ENCODE measurements at regions not wholly inside any gene's neighbourhood (a gene's known extent, or its start where the extent isn't known, plus 50 kb on each side); places are given as distances from the start of the nearest gene placed in this dataset.

DNA sequence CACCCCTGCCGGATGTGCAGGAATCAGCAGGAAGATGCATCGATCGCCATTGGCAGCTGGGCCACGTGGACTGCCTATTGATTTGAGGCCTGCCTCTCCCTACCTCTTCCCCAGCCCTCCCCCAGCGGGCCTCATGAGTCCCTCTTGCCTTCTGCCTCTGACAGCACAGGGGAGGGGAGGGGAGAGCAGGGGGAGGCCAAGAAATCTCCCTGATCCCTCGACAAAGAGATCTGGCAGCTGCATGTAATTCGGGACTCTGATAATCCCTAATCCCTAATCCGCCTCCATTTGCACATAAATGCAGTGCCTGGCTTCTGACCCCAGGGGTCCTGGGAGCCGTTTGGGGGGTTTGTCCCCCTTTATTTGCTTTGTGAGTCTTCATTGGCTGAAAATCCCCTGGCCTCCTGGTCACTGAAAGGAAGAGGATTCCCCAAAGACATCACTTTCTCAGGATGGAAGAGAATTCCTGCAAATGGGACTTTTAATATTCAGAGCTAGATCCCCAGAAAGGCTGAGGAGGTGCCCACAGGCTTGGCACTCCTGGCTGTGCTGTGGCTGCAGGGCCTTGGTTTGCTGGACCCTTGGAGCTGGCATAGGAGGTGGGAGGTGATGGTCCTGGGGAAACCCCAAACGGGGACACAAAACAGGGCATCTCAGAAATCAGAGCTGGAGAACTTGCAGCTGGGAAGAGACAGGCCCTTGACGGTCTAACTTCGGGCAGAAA lies 239.4 kb upstream of the POU3F1 start:
- no peak overlapping the region for H3K4me3 ChIP-seq (replicated peaks; ENCODE audit: low read depth, low read length)
- DNase-seq (ENCODE audit: extremely low read depth, low read depth) = no peak
- TF ChIP-seq, protein P1, sequence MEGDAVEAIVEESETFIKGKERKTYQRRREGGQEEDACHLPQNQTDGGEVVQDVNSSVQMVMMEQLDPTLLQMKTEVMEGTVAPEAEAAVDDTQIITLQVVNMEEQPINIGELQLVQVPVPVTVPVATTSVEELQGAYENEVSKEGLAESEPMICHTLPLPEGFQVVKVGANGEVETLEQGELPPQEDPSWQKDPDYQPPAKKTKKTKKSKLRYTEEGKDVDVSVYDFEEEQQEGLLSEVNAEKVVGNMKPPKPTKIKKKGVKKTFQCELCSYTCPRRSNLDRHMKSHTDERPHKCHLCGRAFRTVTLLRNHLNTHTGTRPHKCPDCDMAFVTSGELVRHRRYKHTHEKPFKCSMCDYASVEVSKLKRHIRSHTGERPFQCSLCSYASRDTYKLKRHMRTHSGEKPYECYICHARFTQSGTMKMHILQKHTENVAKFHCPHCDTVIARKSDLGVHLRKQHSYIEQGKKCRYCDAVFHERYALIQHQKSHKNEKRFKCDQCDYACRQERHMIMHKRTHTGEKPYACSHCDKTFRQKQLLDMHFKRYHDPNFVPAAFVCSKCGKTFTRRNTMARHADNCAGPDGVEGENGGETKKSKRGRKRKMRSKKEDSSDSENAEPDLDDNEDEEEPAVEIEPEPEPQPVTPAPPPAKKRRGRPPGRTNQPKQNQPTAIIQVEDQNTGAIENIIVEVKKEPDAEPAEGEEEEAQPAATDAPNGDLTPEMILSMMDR (IDR thresholded peaks at IDR 0.05; ENCODE audit: low read depth, low read length, missing control alignments) = no peak

DNA sequence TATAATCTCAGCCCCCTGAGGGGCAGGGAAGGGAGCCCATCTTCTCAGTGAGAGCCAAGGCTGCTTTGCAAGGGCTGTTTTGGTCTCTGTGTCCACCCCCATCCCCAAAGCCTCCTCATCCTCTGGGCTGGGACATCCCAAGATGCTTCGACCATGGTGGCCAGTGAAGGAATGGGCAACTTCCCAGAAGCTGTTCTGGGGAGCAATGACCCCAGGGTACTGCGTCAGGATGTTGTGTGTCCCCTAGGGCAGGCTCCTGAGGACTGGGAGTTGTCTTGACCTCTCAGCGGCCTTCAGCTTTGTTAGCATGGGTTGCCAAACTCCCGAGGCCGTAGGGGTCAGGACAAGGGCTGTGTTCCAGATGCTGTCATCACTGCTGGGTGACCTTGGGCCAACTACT lies 238.4 kb upstream of the POU3F1 start:
- H3K4me3 ChIP-seq (replicated peaks; ENCODE audit: low read depth, low read length) = no peak overlapping the region
- TF ChIP-seq, protein P1 (IDR thresholded peaks at IDR 0.05; ENCODE audit: low read depth, low read length, missing control alignments) = no peak
- no peak for DNase-seq (ENCODE audit: extremely low read depth, low read depth)

DNA sequence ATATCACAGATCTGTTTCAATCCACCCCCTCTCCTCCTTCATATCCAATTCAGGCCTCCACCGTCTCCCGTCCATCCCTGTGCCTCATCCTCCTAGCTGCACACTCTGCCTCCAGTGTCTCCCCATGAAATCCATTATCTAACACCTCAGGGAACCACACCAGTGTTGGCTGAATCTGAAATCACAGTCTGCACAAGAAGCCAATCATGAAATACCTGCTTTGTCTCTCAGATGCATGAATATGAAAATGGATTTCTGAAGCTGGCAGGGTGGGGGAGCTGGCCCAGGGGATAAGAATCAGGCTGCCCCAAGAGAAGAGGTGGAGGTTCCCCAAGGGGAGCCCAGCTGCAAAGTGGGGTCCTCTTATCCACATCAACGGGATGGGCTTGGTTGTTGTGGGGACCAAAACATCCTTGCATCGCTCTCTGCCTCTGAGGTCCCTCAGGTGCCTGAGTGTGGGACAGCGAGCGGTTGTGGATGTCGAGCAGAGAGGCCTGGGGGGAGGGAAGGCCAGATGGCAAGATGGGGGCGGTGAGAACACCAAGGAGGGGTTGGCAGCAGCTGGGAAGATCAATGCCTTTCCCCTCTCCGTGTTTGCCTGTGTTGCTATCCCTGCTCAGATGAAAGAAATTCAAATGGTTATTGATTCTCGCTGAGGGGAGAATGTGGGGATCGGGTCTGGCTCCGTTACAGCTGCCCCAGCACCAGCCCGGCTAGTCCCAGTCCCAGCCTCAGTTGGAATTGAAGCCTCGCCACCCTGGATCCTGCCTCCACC lies 237.3 kb upstream of the POU3F1 start:
- H3K4me3 ChIP-seq (replicated peaks; ENCODE audit: low read depth, low read length) = no peak overlapping the region
- TF ChIP-seq, protein P1 (IDR thresholded peaks at IDR 0.05; ENCODE audit: low read depth, low read length, missing control alignments) = no peak
- DNase-seq (ENCODE audit: extremely low read depth, low read depth) = no peak

DNA sequence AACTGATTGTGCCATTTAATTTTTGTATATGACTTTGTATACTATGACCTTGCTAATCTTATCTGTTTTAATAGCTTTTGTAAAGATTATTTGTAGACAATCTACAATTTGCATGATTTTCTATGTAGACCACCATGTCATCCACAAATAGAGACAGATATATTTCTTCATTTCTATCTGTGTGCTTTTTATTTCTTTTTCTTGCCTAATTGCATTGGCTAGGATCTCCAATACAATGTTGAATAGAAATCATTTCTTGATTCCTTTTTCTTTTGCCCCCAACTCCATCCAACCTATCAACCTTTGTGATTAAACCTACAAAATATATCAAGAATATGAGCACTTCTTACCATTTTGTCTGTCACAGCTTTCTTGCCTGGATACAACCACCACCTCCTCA lies 232.6 kb upstream of the POU3F1 start:
- TF ChIP-seq, protein P1 (IDR thresholded peaks at IDR 0.05; ENCODE audit: low read depth, low read length, missing control alignments) = no peak
- no peak for DNase-seq (ENCODE audit: extremely low read depth, low read depth)
- no peak overlapping the region for H3K4me3 ChIP-seq (replicated peaks; ENCODE audit: low read depth, low read length)

DNA sequence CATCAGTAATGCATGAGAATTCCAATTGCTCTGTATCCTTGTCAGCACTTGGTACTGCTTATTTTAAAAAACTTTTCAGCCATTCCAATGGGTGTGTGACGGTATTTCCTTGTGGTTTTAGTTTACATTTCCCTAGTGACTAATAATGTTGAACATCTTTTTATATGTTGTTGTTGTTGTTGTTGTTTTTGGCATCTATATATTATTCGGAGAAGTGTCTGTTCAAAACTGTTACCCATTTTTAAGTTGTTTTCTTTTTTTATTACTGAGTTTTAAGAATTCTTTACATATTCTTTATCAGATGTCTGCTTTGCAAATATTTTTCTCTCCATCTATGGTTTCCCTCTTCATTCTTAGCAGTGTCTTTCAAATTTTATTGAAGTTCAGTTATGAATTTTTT lies 231.1 kb upstream of the POU3F1 start:
- no peak overlapping the region for H3K4me3 ChIP-seq (replicated peaks; ENCODE audit: low read depth, low read length)
- DNase-seq (ENCODE audit: extremely low read depth, low read depth) = no peak
- TF ChIP-seq, protein P1 (IDR thresholded peaks at IDR 0.05; ENCODE audit: low read depth, low read length, missing control alignments) = no peak

DNA sequence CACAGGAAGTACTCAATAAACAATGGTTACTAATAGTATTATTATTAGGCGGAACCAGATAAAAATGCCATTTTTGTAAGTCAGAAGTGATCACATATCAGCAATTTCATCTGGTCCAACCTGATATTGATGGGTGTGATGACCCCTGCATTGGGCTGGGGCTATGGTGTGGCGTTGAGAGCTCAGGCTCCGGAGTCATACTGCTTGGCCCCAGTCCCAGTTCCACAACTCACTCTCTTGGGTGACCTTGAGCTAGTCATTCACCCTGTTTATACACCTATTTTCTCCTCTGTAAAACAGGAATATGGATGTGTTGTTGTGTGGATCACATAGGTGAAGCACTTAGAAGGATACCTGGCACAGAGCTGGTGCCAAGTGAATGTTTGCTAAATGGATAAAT lies 229.4 kb upstream of the POU3F1 start:
- DNase-seq (ENCODE audit: extremely low read depth, low read depth) = no peak
- TF ChIP-seq, protein P1 (IDR thresholded peaks at IDR 0.05; ENCODE audit: low read depth, low read length, missing control alignments) = no peak
- H3K4me3 ChIP-seq (replicated peaks; ENCODE audit: low read depth, low read length) = no peak overlapping the region
